HFFc6 (cell line): ENCODE measurements at regions not wholly inside any gene's neighbourhood (a gene's known extent, or its start where the extent isn't known, plus 50 kb on each side); places are given as distances from the start of the nearest gene placed in this dataset.

Experiments used
- DNase-seq: peaks from one replicate; pipeline ENCODE4 v3.0.0-alpha.2; 2018
- H3K27ac Mint-ChIP-seq: 2 replicates; pipeline ENCODE4 v1.8.0; 2020; ENCODE audit warnings: mild to moderate bottlenecking, mixed read lengths
- H3K27me3 Mint-ChIP-seq: 2 replicates; pipeline ENCODE4 v1.8.0; 2021; ENCODE audit warnings: mild to moderate bottlenecking, moderate library complexity, mixed read lengths; ENCODE audit not compliant: insufficient read depth
- H3K36me3 Mint-ChIP-seq: 2 replicates; pipeline ENCODE4 v1.8.0; 2021; ENCODE audit warnings: low read depth, mixed read lengths
- H3K4me1 Mint-ChIP-seq: 2 replicates; pipeline ENCODE4 v1.8.0; 2020; ENCODE audit warnings: low read depth, mixed read lengths
- H3K4me3 Mint-ChIP-seq: 2 replicates; pipeline ENCODE4 v1.8.0; 2020; ENCODE audit warnings: mild to moderate bottlenecking, moderate library complexity, mixed read lengths
- H3K9me3 Mint-ChIP-seq: 2 replicates; pipeline ENCODE4 v1.8.0; 2020; ENCODE audit warnings: mild to moderate bottlenecking, mixed read lengths
- CTCF ChIP-seq: fragments of 200-600 bp; sonication (generic); IDR thresholded peaks from 2 replicates; pipeline ENCODE4 v1.5.0; 2021; ENCODE audit warnings: antibody characterized with exemption, mild to moderate bottlenecking

DNA sequence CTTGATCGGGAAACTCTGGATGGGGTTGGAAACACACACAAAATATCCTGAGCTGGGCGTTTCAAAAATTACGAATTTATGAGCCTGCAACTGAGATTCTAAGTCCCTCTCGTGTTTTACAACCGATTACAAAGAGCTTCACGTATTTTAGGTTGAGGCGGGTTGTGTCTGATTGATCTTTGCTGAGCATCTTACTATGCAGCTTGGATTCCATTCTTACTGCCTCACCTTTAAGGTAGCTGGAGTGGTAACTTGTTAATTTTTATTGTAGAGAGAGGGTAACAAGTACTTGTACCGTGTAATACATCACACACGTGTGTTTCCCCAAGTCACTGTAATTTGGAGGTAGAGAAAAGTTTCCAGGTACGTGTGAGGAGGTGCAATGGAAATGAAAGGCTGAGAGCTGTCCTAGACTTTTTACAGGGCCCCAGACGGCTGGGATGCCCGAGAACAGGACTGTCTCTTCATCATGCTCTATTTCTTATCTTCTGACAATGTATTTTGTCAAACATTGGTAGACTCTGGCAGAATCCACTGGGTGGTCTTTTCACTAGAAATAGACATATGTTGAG, 97.8 kb upstream of the TENM3 start:
- Mint-ChIP-seq H3K27me3 (no peaks in the 10 kb centered on the region; the same call in 1 of the 2 replicates), H3K27ac (peak overlapping the region; percentile 93), H3K36me3 (peaks cover 4% of the 10 kb centered on the region; the same call in 1 of the 2 replicates), H3K4me1 (peaks cover 52% of the 10 kb centered on the region), H3K9me3 (no peaks in the 10 kb centered on the region), H3K4me3 (peak overlapping the region; percentile 97)
- no peak for TF ChIP-seq CTCF
- no peak for DNase-seq

DNA sequence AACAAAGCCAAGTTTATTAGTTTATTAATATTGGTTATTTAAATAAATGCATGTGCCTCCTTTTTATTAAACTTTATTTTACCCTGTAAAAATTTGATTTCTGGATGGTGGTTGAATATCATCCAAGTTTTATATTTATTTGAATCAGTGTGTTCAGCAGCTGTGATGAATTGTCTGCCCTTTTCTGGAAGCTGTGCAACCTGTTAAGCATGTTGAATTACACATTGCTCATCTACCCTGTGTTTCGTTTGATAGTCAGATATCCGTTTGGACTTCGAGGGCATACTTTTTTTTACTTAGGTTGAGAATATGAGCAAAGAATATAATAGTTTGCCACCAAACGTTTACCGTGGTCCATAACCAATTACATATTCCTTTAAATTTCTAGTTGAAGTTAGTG, 95.8 kb upstream of the TENM3 start:
- Mint-ChIP-seq H3K36me3 (no peaks in the 10 kb centered on the region; the same call in 1 of the 2 replicates), H3K4me3 (no peak overlapping the region)
- DNase-seq = no peak

DNA sequence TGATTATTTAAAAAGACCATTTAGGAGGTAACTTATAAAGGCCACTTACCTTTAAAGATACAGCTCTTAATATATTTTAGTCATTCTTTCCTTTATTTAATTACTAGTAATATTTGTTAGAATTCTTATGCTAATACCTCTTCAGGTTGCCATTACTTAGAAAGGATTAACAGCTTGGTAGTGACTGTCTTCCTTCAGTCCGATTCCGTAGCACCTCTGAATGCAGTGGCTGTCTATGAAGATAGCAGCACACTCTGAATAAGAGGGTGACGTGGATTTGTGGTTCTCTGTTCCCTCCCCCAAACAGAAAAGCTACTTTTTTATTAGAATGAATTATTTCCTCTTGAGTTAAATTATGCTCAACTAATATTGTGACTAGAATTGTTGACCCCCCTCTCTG, 92.6 kb upstream of the TENM3 start:
- no peak overlapping the region for H3K4me3 Mint-ChIP-seq
- no peaks in the 10 kb centered on the region for H3K27me3 Mint-ChIP-seq
- H3K4me1 Mint-ChIP-seq = peaks cover 40% of the 10 kb centered on the region
- no peak for TF ChIP-seq CTCF
- no peaks in the 10 kb centered on the region for H3K36me3 Mint-ChIP-seq
- no peaks in the 10 kb centered on the region for H3K9me3 Mint-ChIP-seq
- no peak overlapping the region for H3K27ac Mint-ChIP-seq
- no peak for DNase-seq

More for the DNA sequence above, 95.8 kb upstream of the TENM3 start:
- Mint-ChIP-seq H3K9me3 (no peaks in the 10 kb centered on the region), H3K27ac (no peak overlapping the region), H3K4me1 (peaks cover 48% of the 10 kb centered on the region), H3K27me3 (no peaks in the 10 kb centered on the region; the same call in 1 of the 2 replicates)
- no peak for TF ChIP-seq CTCF

DNA sequence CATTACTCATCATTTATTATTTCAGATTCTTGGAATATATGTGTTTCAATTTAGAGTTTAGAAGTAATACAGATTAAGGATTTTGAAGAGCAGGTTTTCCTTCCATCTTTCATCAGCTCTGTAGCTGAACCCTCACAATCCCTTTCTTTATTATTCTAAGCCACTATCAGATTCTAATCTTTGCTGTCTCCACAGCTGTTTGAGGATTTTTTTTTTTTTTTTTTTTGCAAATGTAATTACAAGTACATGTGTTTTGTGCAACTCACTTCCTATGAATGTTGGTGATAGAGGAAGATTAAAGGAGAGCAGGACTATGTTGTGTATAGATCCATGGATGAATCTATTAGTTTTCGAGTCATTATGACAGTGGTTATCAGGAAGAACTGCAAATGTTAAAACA, 87.4 kb upstream of the TENM3 start:
- Mint-ChIP-seq H3K4me1 (peaks cover 11% of the 10 kb centered on the region), H3K27ac (no peak overlapping the region; the same call in 1 of the 2 replicates), H3K27me3 (no peaks in the 10 kb centered on the region), H3K36me3 (peaks cover 14% of the 10 kb centered on the region), H3K4me3 (no peak overlapping the region), H3K9me3 (no peaks in the 10 kb centered on the region; the same call in 1 of the 2 replicates)
- DNase-seq = no peak
- no peak for TF ChIP-seq CTCF

DNA sequence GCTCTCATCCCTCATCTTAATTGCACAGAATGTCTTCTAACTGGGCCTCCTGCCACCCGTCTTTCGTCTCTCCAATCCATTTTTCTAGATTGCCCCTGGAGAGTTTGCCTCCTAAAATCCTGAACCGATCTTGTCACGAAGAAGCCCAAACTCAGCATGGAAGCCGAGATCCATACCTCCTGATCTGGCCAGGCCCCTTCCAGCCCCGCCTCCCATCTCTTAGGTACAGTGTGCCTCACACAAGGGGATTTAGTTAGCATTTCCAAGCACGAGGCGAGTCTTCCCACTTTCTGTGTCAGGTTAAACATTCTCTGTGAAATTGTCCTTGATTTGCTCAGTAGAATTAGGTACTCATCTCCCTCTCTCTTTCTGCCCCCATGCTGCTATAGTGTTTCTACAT, 80.0 kb upstream of the TENM3 start:
- no peak overlapping the region for H3K4me3 Mint-ChIP-seq
- H3K4me1 Mint-ChIP-seq = peaks cover 7% of the 10 kb centered on the region
- TF ChIP-seq CTCF = no peak
- peaks cover 15% of the 10 kb centered on the region for H3K36me3 Mint-ChIP-seq
- no peaks in the 10 kb centered on the region; the same call in 1 of the 2 replicates for H3K9me3 Mint-ChIP-seq
- H3K27ac Mint-ChIP-seq = no peak overlapping the region
- DNase-seq = no peak
- H3K27me3 Mint-ChIP-seq = no peaks in the 10 kb centered on the region
